ENCODE measurements at regions not wholly inside any gene's neighbourhood (a gene's known extent, or its start where the extent isn't known, plus 50 kb on each side); places are given as distances from the start of the nearest gene placed in this dataset.

DNA sequence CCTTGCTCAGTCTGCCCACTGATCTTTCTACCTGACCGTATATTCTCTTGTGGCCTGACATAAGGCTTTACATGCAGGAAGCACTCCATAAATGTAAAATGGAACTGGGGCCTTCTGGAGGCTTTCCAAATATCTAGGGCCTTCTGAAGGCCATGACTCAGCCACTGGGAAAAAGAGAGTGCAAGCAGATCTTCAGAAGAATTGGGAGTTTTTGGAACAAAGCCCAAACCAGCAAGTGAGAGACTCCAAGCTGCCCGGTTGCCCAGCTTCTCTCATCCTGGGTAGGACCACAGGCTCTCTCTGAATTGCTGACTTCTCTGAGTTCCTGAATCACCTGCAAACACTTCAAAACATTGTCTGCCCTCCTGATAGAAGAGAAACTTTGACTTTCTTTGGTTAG, 107.9 kb upstream of the BMAL1 start:
- TF ChIP-seq, protein P1, sequence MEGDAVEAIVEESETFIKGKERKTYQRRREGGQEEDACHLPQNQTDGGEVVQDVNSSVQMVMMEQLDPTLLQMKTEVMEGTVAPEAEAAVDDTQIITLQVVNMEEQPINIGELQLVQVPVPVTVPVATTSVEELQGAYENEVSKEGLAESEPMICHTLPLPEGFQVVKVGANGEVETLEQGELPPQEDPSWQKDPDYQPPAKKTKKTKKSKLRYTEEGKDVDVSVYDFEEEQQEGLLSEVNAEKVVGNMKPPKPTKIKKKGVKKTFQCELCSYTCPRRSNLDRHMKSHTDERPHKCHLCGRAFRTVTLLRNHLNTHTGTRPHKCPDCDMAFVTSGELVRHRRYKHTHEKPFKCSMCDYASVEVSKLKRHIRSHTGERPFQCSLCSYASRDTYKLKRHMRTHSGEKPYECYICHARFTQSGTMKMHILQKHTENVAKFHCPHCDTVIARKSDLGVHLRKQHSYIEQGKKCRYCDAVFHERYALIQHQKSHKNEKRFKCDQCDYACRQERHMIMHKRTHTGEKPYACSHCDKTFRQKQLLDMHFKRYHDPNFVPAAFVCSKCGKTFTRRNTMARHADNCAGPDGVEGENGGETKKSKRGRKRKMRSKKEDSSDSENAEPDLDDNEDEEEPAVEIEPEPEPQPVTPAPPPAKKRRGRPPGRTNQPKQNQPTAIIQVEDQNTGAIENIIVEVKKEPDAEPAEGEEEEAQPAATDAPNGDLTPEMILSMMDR (IDR thresholded peaks at IDR 0.05) = no peak
- Histone ChIP-seq H3K36me3 (ENCODE audit: control insufficient read depth, insufficient read depth, low read length) (no peaks in the 10 kb centered on the region), H3K4me2 (ENCODE audit: low read length) (no peak overlapping the region), H3K27me3 (ENCODE audit: control insufficient read depth, insufficient read depth, low read length) (no peaks in the 10 kb centered on the region), H2AFZ (peak overlapping the region; percentile 20), H3K9me3 (ENCODE audit: control insufficient read depth, low read length) (no peaks in the 10 kb centered on the region), H3K9ac (no peak overlapping the region), H3K79me2 (no peaks in the 10 kb centered on the region), H3K4me3 (ENCODE audit: low read depth, low read length) (no peak overlapping the region), H3K27ac (no peak overlapping the region), H3K4me1 (no peaks in the 10 kb centered on the region)

DNA sequence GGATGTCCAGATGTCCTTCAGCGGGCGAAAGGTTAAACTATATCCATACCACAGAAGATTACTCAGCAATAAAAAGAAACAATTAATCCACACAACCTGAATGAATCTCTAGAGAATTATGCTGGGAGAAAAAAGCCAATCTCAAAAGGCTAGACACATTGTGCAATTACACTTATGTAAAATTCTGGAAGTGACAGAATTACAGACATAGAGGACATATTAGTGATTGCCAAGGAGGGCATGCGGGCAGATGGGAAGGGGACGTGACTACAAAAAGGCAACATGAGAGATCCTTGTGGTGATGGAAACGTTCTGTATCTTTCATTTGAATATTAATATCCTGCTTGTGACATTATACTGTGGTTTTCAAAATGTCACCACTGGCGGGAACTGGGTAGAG, 103.5 kb upstream of the BMAL1 start:
- H3K4me2 ChIP-seq (ENCODE audit: low read length) = no peak overlapping the region
- no peaks in the 10 kb centered on the region for H3K79me2 ChIP-seq
- no peak overlapping the region for H3K27ac ChIP-seq
- no peaks in the 10 kb centered on the region for H3K27me3 ChIP-seq (ENCODE audit: control insufficient read depth, insufficient read depth, low read length)
- TF ChIP-seq, protein P1 (IDR thresholded peaks at IDR 0.05) = no peak
- H3K36me3 ChIP-seq (ENCODE audit: control insufficient read depth, insufficient read depth, low read length) = no peaks in the 10 kb centered on the region
- H3K4me1 ChIP-seq = no peaks in the 10 kb centered on the region
- no peak overlapping the region for H3K4me3 ChIP-seq (ENCODE audit: low read depth, low read length)
- no peak overlapping the region for H3K9ac ChIP-seq
- no peaks in the 10 kb centered on the region for H3K9me3 ChIP-seq (ENCODE audit: control insufficient read depth, low read length)
- H2AFZ ChIP-seq = no peak overlapping the region

DNA sequence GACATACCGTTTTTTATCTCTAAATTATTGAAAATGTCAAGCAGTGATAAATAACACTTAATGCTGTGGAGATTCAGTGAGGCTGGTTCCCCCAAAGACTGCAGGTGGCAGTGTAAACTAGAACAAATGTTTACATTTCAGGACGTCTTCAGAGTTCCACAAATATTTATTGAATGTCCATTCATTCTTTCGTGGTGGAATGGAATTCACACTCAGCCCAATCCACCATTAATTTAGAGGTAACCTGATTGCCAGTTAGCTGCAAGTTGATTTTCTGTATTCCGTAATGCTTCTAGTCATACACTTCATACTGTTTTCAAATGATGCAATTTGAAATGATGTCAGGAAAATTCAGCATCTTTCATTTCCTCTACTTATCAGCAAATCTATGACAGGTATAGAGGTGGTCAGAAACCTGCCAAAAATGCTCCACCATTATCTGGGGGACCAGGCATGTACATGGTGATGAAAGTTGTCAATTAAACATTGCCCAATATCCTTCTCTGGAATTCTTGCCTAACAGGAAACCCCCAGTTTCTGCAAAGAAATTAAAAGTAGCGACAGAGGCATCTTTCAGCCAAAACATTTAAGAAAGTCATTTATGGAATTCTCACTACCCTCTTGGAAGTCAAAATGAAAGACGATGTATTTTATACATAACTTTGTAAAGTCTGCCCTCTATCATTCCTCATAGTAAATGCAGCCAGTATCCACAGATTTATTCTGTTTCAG, 94.3 kb upstream of the BMAL1 start:
- TF ChIP-seq, protein P1 (IDR thresholded peaks at IDR 0.05) = peak; percentile 38
- H3K4me2 ChIP-seq (ENCODE audit: low read length) = peak overlapping the region; percentile 42
- peak overlapping the region; percentile 59 for H2AFZ ChIP-seq
- no peak overlapping the region for H3K9ac ChIP-seq
- H3K36me3 ChIP-seq (ENCODE audit: control insufficient read depth, insufficient read depth, low read length) = no peaks in the 10 kb centered on the region
- peak overlapping the region; percentile 17 for H3K27ac ChIP-seq
- no peaks in the 10 kb centered on the region for H3K4me1 ChIP-seq
- H3K4me3 ChIP-seq (ENCODE audit: low read depth, low read length) = no peak overlapping the region
- no peaks in the 10 kb centered on the region for H3K79me2 ChIP-seq
- H3K9me3 ChIP-seq (ENCODE audit: control insufficient read depth, low read length) = no peaks in the 10 kb centered on the region
- no peaks in the 10 kb centered on the region for H3K27me3 ChIP-seq (ENCODE audit: control insufficient read depth, insufficient read depth, low read length)

DNA sequence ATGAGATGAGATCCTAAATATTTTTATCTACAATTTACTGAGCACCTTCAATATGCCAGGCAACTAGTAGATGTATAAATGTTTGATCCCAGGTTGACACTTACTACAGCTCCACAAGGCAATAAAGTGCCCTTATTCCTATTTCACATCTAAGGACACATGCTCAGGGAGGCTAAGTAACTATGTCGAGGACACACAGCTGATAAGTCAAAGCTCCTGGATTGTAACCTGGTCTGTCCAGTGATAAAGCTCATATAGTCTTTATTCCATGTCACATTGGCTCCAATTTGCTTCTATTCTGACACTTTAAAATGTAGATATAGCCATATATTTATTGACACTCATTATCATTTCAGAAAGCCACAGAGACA, 93.8 kb upstream of the BMAL1 start:
- Histone ChIP-seq H3K9ac (no peak overlapping the region), H3K27ac (no peak overlapping the region), H2AFZ (no peak overlapping the region), H3K27me3 (ENCODE audit: control insufficient read depth, insufficient read depth, low read length) (no peaks in the 10 kb centered on the region), H3K9me3 (ENCODE audit: control insufficient read depth, low read length) (no peaks in the 10 kb centered on the region), H3K4me1 (no peaks in the 10 kb centered on the region), H3K4me3 (ENCODE audit: low read depth, low read length) (no peak overlapping the region), H3K36me3 (ENCODE audit: control insufficient read depth, insufficient read depth, low read length) (no peaks in the 10 kb centered on the region), H3K4me2 (ENCODE audit: low read length) (no peak overlapping the region), H3K79me2 (no peaks in the 10 kb centered on the region)
- TF ChIP-seq, protein P1 (IDR thresholded peaks at IDR 0.05) = no peak

DNA sequence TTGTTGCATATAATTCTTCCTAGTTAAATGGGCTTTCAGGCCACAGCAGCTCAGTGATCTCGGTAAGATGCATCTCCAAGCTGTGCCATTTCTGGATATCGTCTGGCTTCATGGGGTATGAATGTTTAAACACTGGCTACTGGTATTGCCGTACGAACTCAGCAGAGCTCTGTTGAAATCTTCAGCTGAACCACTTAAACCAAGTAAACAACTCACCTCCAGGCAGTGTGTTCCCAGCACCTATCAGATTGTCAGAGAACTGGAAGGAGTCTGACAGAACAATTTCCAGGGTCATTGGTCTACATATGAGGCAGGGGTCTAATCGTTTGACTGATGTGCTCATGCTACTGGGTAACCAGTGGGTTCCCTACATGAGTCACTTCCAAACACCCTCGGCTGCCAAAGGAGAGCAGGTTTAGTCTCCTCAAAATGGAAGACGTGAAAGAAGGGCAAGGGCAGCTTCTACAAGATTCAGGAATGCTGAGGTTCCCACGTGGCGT, 93.2 kb upstream of the BMAL1 start:
- Histone ChIP-seq H3K4me3 (ENCODE audit: low read depth, low read length) (no peak overlapping the region), H3K4me1 (no peaks in the 10 kb centered on the region), H3K27ac (no peak overlapping the region), H3K27me3 (ENCODE audit: control insufficient read depth, insufficient read depth, low read length) (no peaks in the 10 kb centered on the region), H3K4me2 (ENCODE audit: low read length) (no peak overlapping the region), H3K79me2 (no peaks in the 10 kb centered on the region), H3K9me3 (ENCODE audit: control insufficient read depth, low read length) (no peaks in the 10 kb centered on the region), H3K36me3 (ENCODE audit: control insufficient read depth, insufficient read depth, low read length) (no peaks in the 10 kb centered on the region), H3K9ac (no peak overlapping the region), H2AFZ (no peak overlapping the region)
- TF ChIP-seq, protein P1 (IDR thresholded peaks at IDR 0.05) = no peak

Measured in parathyroid adenoma (tissue), 2 donors.